Natural killer cell (primary cell): ENCODE measurements at regions not wholly inside any gene's neighbourhood (a gene's known extent, or its start where the extent isn't known, plus 50 kb on each side); places are given as distances from the start of the nearest gene placed in this dataset.

Experiments
- ATAC-seq, 3 donors: fragments of 150-1000 bp in 2 of 3; fragments of 200-7000 bp in 1 of 3; cut with Tn5 transposase; 1 replicate in 1 of 3; 2 replicates in 2 of 3; pipeline ENCODE4 v1.10.0; 2021; ENCODE audit warnings: mild to moderate bottlenecking in 2 of 3, moderate library complexity in 2 of 3
- DNase-seq, 2 donors: peaks; one replicate each; pipeline versions ENCODE4 v3.0.0 to v3.0.0-alpha.2; 2013 to 2021; ENCODE audit warnings: mixed read lengths in 1 of 2
- H3K27ac ChIP-seq: one replicate; pipeline ENCODE4 v1.5.1; 2013; ENCODE audit warnings: mild to moderate bottlenecking, low read length
- H3K27me3 ChIP-seq: one replicate; pipeline ENCODE4 v1.6.1; 2013; ENCODE audit warnings: low read length; ENCODE audit not compliant: control insufficient read depth, insufficient read depth
- H3K36me3 ChIP-seq: one replicate; pipeline ENCODE4 v1.6.1; 2013; ENCODE audit warnings: low read length; ENCODE audit not compliant: control insufficient read depth, insufficient read depth
- H3K4me1 ChIP-seq: one replicate; pipeline ENCODE4 v1.6.1; 2013; ENCODE audit warnings: low read length; ENCODE audit not compliant: control insufficient read depth, insufficient read depth
- H3K4me3 ChIP-seq: one replicate; pipeline ENCODE4 v1.5.1; 2013; ENCODE audit warnings: low read length
- H3K9me3 ChIP-seq: one replicate; pipeline ENCODE4 v1.6.1; 2013; ENCODE audit warnings: low read length; ENCODE audit not compliant: control insufficient read depth, insufficient read depth
- H3K27ac Mint-ChIP-seq, 2 donors: one replicate each; pipeline ENCODE4 v1.8.0; 2022; ENCODE audit warnings: mild to moderate bottlenecking in 2 of 2, mixed read lengths in 2 of 2, moderate library complexity in 1 of 2
- H3K27me3 Mint-ChIP-seq, 2 donors: one replicate each; pipeline ENCODE4 v1.8.0; 2022; ENCODE audit warnings: low read depth in 2 of 2, mixed read lengths in 2 of 2
- H3K36me3 Mint-ChIP-seq: one replicate; pipeline ENCODE4 v1.8.0; 2022; ENCODE audit warnings: mixed read lengths
- H3K4me1 Mint-ChIP-seq, 2 donors: one replicate each; pipeline ENCODE4 v1.8.0; 2022; ENCODE audit warnings: mixed read lengths in 2 of 2
- H3K4me3 Mint-ChIP-seq: one replicate; pipeline ENCODE4 v1.8.0; 2022; ENCODE audit warnings: mild to moderate bottlenecking, moderate library complexity, mixed read lengths
- H3K9me3 Mint-ChIP-seq, 2 donors: one replicate each; pipeline ENCODE4 v1.8.0; 2022; ENCODE audit warnings: mixed read lengths in 2 of 2
- WGBS: methylation state at CpG from one replicate; pipeline ENCODE4 v1.1.7; 2013; ENCODE audit warnings: missing lambda C conversion rate; ENCODE audit not compliant: insufficient coverage; 5-methylcytosine and 5-hydroxymethylcytosine counted together
- intact Hi-C: fragments of 100-400 bp; cut with micrococcal nuclease; formaldehyde crosslinking; loops from one replicate; pipeline ENCODE4 v1.14.2; 2022
- TF ChIP-seq, protein P1 (sequence below): fragments of 200-600 bp; IDR thresholded peaks from one replicate; pipeline ENCODE4 v1.8.0; 2022; ENCODE audit warnings: antibody characterized with exemption

DNA sequence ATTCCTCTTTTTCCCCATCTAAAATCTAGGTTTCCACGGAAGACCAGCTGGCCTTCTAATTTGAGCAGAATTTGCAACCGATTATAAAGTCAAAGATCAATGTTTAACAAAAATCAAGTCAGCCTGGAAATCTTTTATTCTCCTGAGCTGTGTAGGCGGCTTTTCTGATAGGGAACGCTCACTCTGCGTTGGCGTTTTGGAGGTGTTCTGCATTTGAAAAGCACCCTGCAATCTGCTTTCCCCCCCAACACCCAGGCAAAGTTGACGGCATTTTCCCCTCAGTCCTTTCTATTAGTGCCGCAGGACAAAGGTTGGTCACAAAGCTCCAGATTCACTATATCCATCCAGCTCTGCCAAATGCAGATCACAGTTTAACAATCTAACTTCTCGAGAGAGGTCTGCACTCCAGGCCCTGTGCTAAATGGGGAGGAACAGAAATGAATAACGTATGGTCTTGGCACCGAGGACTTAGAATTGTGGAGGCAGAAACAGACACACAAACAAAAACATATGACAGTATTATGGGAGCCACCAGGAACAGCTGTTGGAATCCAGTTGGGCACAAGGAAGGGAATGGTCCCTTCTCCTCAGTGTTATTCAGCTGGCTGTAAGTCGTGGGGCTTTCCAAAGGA lies 50.4 kb upstream of the LARS2 start:
- no peak for ATAC-seq
- H3K36me3 Mint-ChIP-seq: no peaks in the 10 kb centered on the region

More for the DNA sequence above, 50.4 kb upstream of the LARS2 start:
- Mint-ChIP-seq H3K4me1 (no peaks in the 10 kb centered on the region), H3K27ac (no peak overlapping the region), H3K9me3 (no peaks in the 10 kb centered on the region), H3K4me3 (no peak overlapping the region), H3K27me3 (peaks cover 9 to 28% of the 10 kb centered on the region in 2 donors)
- Histone ChIP-seq H3K9me3 (no peaks in the 10 kb centered on the region), H3K27me3 (no peaks in the 10 kb centered on the region), H3K36me3 (no peaks in the 10 kb centered on the region), H3K4me3 (no peak overlapping the region), H3K27ac (no peak overlapping the region), H3K4me1 (no peaks in the 10 kb centered on the region)
- TF ChIP-seq, protein P1, sequence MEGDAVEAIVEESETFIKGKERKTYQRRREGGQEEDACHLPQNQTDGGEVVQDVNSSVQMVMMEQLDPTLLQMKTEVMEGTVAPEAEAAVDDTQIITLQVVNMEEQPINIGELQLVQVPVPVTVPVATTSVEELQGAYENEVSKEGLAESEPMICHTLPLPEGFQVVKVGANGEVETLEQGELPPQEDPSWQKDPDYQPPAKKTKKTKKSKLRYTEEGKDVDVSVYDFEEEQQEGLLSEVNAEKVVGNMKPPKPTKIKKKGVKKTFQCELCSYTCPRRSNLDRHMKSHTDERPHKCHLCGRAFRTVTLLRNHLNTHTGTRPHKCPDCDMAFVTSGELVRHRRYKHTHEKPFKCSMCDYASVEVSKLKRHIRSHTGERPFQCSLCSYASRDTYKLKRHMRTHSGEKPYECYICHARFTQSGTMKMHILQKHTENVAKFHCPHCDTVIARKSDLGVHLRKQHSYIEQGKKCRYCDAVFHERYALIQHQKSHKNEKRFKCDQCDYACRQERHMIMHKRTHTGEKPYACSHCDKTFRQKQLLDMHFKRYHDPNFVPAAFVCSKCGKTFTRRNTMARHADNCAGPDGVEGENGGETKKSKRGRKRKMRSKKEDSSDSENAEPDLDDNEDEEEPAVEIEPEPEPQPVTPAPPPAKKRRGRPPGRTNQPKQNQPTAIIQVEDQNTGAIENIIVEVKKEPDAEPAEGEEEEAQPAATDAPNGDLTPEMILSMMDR: no peak
- intact Hi-C loops: no loop called here
- no peak for DNase-seq
- WGBS: 76% methylated on average over 11 of the region's 12 CpGs
